Cardiac muscle cell (in vitro differentiated cells and primary cell): ENCODE measurements at regions not wholly inside any gene's neighbourhood (a gene's known extent, or its start where the extent isn't known, plus 50 kb on each side); places are given as distances from the start of the nearest gene placed in this dataset.
A peak's percentile ranks its signal among the peaks of the same experiment; 100 is the strongest.

Experiments
- DNase-seq, 2 donors: peaks; one replicate each; pipeline versions ENCODE4 v3.0.0 to v3.0.0-alpha.2; 2010 to 2017; ENCODE audit warnings: low read depth in 1 of 2, low spot score in 1 of 2
- H3K27ac ChIP-seq: fragments of 200-600 bp; sonication (generic); 2 replicates; pipeline ENCODE4 v1.5.1; 2016
- H3K27me3 ChIP-seq: fragments of 200-600 bp; sonication (generic); 2 replicates; pipeline ENCODE4 v1.6.0; 2016; ENCODE audit warnings: control low read depth
- H3K36me3 ChIP-seq: fragments of 200-600 bp; sonication (generic); 2 replicates; pipeline ENCODE4 v1.5.1; 2016; ENCODE audit warnings: control low read depth
- H3K4me1 ChIP-seq: fragments of 200-600 bp; sonication (generic); 2 replicates; pipeline ENCODE4 v1.8.1; 2017; ENCODE audit warnings: low read depth, mild to moderate bottlenecking, mixed run types
- H3K4me3 ChIP-seq: fragments of 200-600 bp; sonication (generic); 2 replicates; pipeline ENCODE4 v1.5.1; 2016; ENCODE audit warnings: mild to moderate bottlenecking
- H3K9me3 ChIP-seq: fragments of 200-600 bp; sonication (generic); 2 replicates; pipeline ENCODE4 v1.5.1; 2017; ENCODE audit warnings: low read depth, mild to moderate bottlenecking, control low read depth
- CTCF ChIP-seq: IDR thresholded peaks from 2 replicates; pipeline ENCODE4 v1.5.1; 2012; ENCODE audit warnings: low read depth, mild to moderate bottlenecking, low read length

- Histone ChIP-seq H3K9me3 (no peaks in the 10 kb centered on the region), H3K27ac (no peak overlapping the region), H3K27me3 (no peaks in the 10 kb centered on the region), H3K36me3 (no peaks in the 10 kb centered on the region), H3K4me1 (no peaks in the 10 kb centered on the region), H3K4me3 (no peak overlapping the region)
- no peak for TF ChIP-seq CTCF
- no peak for DNase-seq
Measured at GRCh38 chr12:97756741-97757140, 294.1 kb downstream of the RMST start.

GRCh38 chr12:97757481-97758193, 295.0 kb downstream of the RMST start:
- Histone ChIP-seq H3K9me3 (no peaks in the 10 kb centered on the region), H3K4me3 (no peak overlapping the region), H3K4me1 (no peaks in the 10 kb centered on the region), H3K27ac (no peak overlapping the region), H3K27me3 (no peaks in the 10 kb centered on the region), H3K36me3 (no peaks in the 10 kb centered on the region)
- DNase-seq = peak in 1 of 2 donors; percentile 21
- TF ChIP-seq CTCF = no peak

GRCh38 chr12:97758194-97758501, 295.5 kb downstream of the RMST start:
- H3K27ac ChIP-seq = no peak overlapping the region
- H3K9me3 ChIP-seq = no peaks in the 10 kb centered on the region
- H3K4me3 ChIP-seq = no peak overlapping the region
- no peaks in the 10 kb centered on the region for H3K27me3 ChIP-seq
- no peak for TF ChIP-seq CTCF
- DNase-seq = no peak
- no peaks in the 10 kb centered on the region for H3K4me1 ChIP-seq
- H3K36me3 ChIP-seq = no peaks in the 10 kb centered on the region

DNA sequence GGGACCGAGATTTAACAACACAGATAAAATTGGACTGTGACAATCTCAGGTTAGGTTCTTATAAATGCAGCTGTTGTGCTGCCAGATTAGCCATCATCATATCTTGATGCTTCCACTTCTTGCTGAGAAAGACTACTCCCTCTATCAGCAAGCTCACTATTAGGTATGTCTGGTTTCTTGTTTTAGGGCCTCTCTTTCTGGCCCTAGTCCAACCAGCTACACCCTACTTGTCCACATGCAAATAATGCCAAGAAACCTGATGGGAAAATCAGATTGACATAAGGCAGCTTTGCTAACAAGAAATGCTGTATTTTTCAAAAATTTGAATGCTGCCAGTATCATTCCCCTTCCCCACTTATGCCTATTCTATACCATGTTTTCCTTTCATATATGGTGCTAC, 296.0 kb downstream of the RMST start:
- no peak overlapping the region for H3K27ac ChIP-seq
- no peak for DNase-seq
- H3K27me3 ChIP-seq = no peaks in the 10 kb centered on the region
- H3K4me3 ChIP-seq = no peak overlapping the region
- H3K4me1 ChIP-seq = no peaks in the 10 kb centered on the region
- H3K36me3 ChIP-seq = no peaks in the 10 kb centered on the region
- no peaks in the 10 kb centered on the region for H3K9me3 ChIP-seq
- no peak for TF ChIP-seq CTCF

GRCh38 chr12:97760601-97761000, 298.0 kb downstream of the RMST start:
- H3K36me3 ChIP-seq = no peaks in the 10 kb centered on the region
- no peaks in the 10 kb centered on the region for H3K27me3 ChIP-seq
- H3K4me3 ChIP-seq = no peak overlapping the region
- DNase-seq = no peak
- no peak overlapping the region for H3K27ac ChIP-seq
- no peaks in the 10 kb centered on the region for H3K9me3 ChIP-seq
- TF ChIP-seq CTCF = no peak
- H3K4me1 ChIP-seq = no peaks in the 10 kb centered on the region
